HCT116 (cell line): ENCODE measurements at regions not wholly inside any gene's neighbourhood (a gene's known extent, or its start where the extent isn't known, plus 50 kb on each side); places are given as distances from the start of the nearest gene placed in this dataset.

Experiments
- ATAC-seq: fragments of 200-7000 bp; cut with Tn5 transposase; 2 replicates; pipeline ENCODE4 v1.9.1; 2020; ENCODE audit warnings: mild to moderate bottlenecking, moderate library complexity
- BruUV-seq: library from RNA; stranded (reverse); fragments of 400-500 nt; replicated peaks from 2 replicates; lab custom pipeline; 2021; lab: Mats Ljungman, UMichigan
- CTCF ChIA-PET: fragments of 300-600 bp; sonication (Branson Sonifier 250); formaldehyde crosslinking; loops from one replicate; lab custom pipeline; 2021; ENCODE audit warnings: antibody characterized with exemption; lab: Charles Lee
- POLR2A ChIA-PET: fragments of 300-600, 350-600 bp; sonication (Branson Sonifier 250); formaldehyde crosslinking; loops from one replicate; lab custom pipeline; 2021; ENCODE audit warnings: antibody characterized with exemption; lab: Charles Lee
- RAD21 ChIA-PET, 2 experiments: fragments of 300-600 bp; sonication (Branson Sonifier 250); formaldehyde crosslinking; loops; one replicate each; lab custom pipeline; 2023; ENCODE audit warnings: low total read pairs in 2 of 2; ENCODE audit not compliant: uncharacterized antibody in 2 of 2, unreplicated experiment in 2 of 2, low non-redundant PET in 1 of 2; lab: Charles Lee
- DNase-seq: peaks from one replicate; pipeline ENCODE4 v3.0.0-alpha.2; 2010; ENCODE audit warnings: low read depth, low spot score
- H2AFZ ChIP-seq: fragments of 200-600 bp; shearing (Covaris generic), sonication (generic); 2 replicates; pipeline ENCODE4 v1.6.1; 2017; ENCODE audit warnings: low read depth, mixed run types, mixed read lengths, antibody characterized with exemption, low read length; ENCODE audit not compliant: poor library complexity, severe bottlenecking
- H3K27ac ChIP-seq: 2 replicates; pipeline ENCODE4 v1.5.1; 2012; ENCODE audit warnings: low read depth, low read length
- H3K27me3 ChIP-seq: fragments of 200-600 bp; sonication (generic); 2 replicates; pipeline ENCODE4 v1.6.1; 2016; ENCODE audit warnings: mixed run types, low read length, mixed read lengths; ENCODE audit not compliant: insufficient read depth
- H3K36me3 ChIP-seq, 2 experiments: fragments of 200-500 bp in 1 of 2; fragments of 200-600 bp in 1 of 2; sonication (Bioruptor generic) in 1 of 2; sonication (generic) in 1 of 2; 2 replicates each; pipeline versions ENCODE4 v1.5.1 to v1.6.1; 2014 to 2016; ENCODE audit warnings: low read length in 2 of 2, inconsistent platforms in 1 of 2, mixed read lengths in 1 of 2, mixed run types in 1 of 2; ENCODE audit not compliant: insufficient read depth in 2 of 2, control insufficient read depth in 1 of 2
- H3K4me1 ChIP-seq, 2 experiments: fragments of 200-600 bp in 1 of 2; sonication (generic) in 1 of 2; 2 replicates each; pipeline versions ENCODE4 v1.5.1 to v1.6.1; 2012 to 2017; ENCODE audit warnings: low read length in 2 of 2, inconsistent platforms in 1 of 2, mild to moderate bottlenecking in 1 of 2, mixed read lengths in 1 of 2, mixed run types in 1 of 2, moderate library complexity in 1 of 2; ENCODE audit not compliant: insufficient read depth in 2 of 2, control insufficient read depth in 1 of 2
- H3K4me2 ChIP-seq: fragments of 200-600 bp; sonication (generic); 2 replicates; pipeline ENCODE4 v1.6.1; 2017; ENCODE audit warnings: mixed run types, low read length, mixed read lengths
- H3K4me3 ChIP-seq, 2 experiments: fragments of 200-600 bp in 1 of 2; sonication (generic) in 1 of 2; replicated peaks in 1 of 2; 2 replicates each; pipeline ENCODE4 v1.5.1; 2011 to 2016; ENCODE audit warnings: low read length in 2 of 2, control low read depth in 1 of 2, low read depth in 1 of 2, mild to moderate bottlenecking in 1 of 2, mixed read lengths in 1 of 2, mixed run types in 1 of 2
- H3K79me2 ChIP-seq: fragments of 200-600 bp; sonication (generic); 2 replicates; pipeline ENCODE4 v1.6.1; 2017; ENCODE audit warnings: mild to moderate bottlenecking, mixed run types, low read length, moderate library complexity, mixed read lengths; ENCODE audit not compliant: insufficient read depth
- H3K9ac ChIP-seq: fragments of 200-600 bp; sonication (generic); 2 replicates; pipeline ENCODE4 v1.6.1; 2016; ENCODE audit warnings: low read length, mixed read lengths
- H3K9me2 ChIP-seq: fragments of 200-600 bp; sonication (generic), shearing (Covaris generic); 2 replicates; pipeline ENCODE4 v1.6.1; 2017; ENCODE audit warnings: mixed run types, mild to moderate bottlenecking, moderate library complexity; ENCODE audit not compliant: insufficient read depth
- H3K9me3 ChIP-seq, 2 experiments: fragments of 200-500 bp in 1 of 2; fragments of 200-600 bp in 1 of 2; sonication (Bioruptor generic) in 1 of 2; sonication (generic) in 1 of 2; 2 replicates each; pipeline ENCODE4 v1.6.1; 2014 to 2017; ENCODE audit warnings: low read length in 2 of 2, mixed read lengths in 2 of 2, inconsistent platforms in 1 of 2, low read depth in 1 of 2, mild to moderate bottlenecking in 1 of 2, mixed run types in 1 of 2, moderate library complexity in 1 of 2; ENCODE audit not compliant: control insufficient read depth in 1 of 2, insufficient read depth in 1 of 2
- H4K20me1 ChIP-seq: fragments of 200-600 bp; sonication (generic), shearing (Covaris generic); 2 replicates; pipeline ENCODE4 v1.6.1; 2017; ENCODE audit warnings: mixed run types, mild to moderate bottlenecking, moderate library complexity; ENCODE audit not compliant: insufficient read depth
- CEBPB ChIP-seq: IDR thresholded peaks from 2 replicates; pipeline ENCODE4 v1.6.1; 2012; ENCODE audit warnings: low read depth
- EZH2 ChIP-seq: fragments of 200-600 bp; sonication (generic); IDR thresholded peaks from 2 replicates; pipeline ENCODE4 v1.6.1; 2017; ENCODE audit warnings: antibody characterized with exemption, mixed run types
- SRF ChIP-seq: IDR thresholded peaks from 2 replicates; pipeline ENCODE4 v1.6.1; 2012; ENCODE audit warnings: low read depth
- TCF7L2 ChIP-seq: IDR thresholded peaks from 2 replicates; pipeline ENCODE4 v1.7.0; 2011; ENCODE audit warnings: borderline replicate concordance, inconsistent platforms; ENCODE audit not compliant: insufficient read depth, insufficient read length; ENCODE audit errors: extremely low read depth
- intact Hi-C: fragments of 100-400 bp; cut with micrococcal nuclease; formaldehyde crosslinking; loops from 2 replicates; pipeline ENCODE4 v1.10.0; 2022
- TF ChIP-seq, protein P1 (sequence below): IDR thresholded peaks from 2 replicates; pipeline ENCODE4 v1.6.1; 2012

- TF ChIP-seq, protein P1, sequence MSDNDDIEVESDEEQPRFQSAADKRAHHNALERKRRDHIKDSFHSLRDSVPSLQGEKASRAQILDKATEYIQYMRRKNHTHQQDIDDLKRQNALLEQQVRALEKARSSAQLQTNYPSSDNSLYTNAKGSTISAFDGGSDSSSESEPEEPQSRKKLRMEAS, result no peak
- TF ChIP-seq, all 23 proteins: peak for 0
Observed at GRCh38 chr1:218163371-218163770, 121.7 kb upstream of the RRP15 start (continued).

GRCh38 chr1:218164111-218164929, 120.8 kb upstream of the RRP15 start:
- no peaks in the 10 kb centered on the region for H3K9me3 ChIP-seq
- no peak overlapping the region for H3K4me2 ChIP-seq
- ATAC-seq (no peak), DNase-seq (no peak)
- intact Hi-C loops, result no loop called here
- TF ChIP-seq TCF7L2, result no peak
- no peak for TF ChIP-seq CEBPB
- TF ChIP-seq SRF, result no peak
- no peak for TF ChIP-seq EZH2
- BruUV-seq, result no TSS peak
- no peaks in the 10 kb centered on the region for H3K4me1 ChIP-seq
- no peaks in the 10 kb centered on the region; the same call in 1 of the 2 replicates for H4K20me1 ChIP-seq
- no peak overlapping the region for H3K9ac ChIP-seq
- H3K79me2 ChIP-seq, result no peaks in the 10 kb centered on the region
- CTCF ChIA-PET, result no interaction called here
- no peaks in the 10 kb centered on the region for H3K36me3 ChIP-seq
- RAD21 ChIA-PET, result no interaction called here
- POLR2A ChIA-PET, result no interaction called here
- H3K4me3 ChIP-seq, result no peak overlapping the region
- H3K27ac ChIP-seq, result no peak overlapping the region
- no peaks in the 10 kb centered on the region for H3K9me2 ChIP-seq
- H3K27me3 ChIP-seq, result peaks cover 10% of the 10 kb centered on the region
- H2AFZ ChIP-seq, result no peak overlapping the region
